HCT116 (cell line): ENCODE measurements at regions not wholly inside any gene's neighbourhood (a gene's known extent, or its start where the extent isn't known, plus 50 kb on each side); places are given as distances from the start of the nearest gene placed in this dataset.

Experiments used
- ATAC-seq: fragments of 200-7000 bp; cut with Tn5 transposase; 2 replicates; pipeline ENCODE4 v1.9.1; 2020; ENCODE audit warnings: mild to moderate bottlenecking, moderate library complexity
- BruUV-seq: library from RNA; stranded (reverse); fragments of 400-500 nt; replicated peaks from 2 replicates; lab custom pipeline; 2021; lab: Mats Ljungman, UMichigan
- CTCF ChIA-PET: fragments of 300-600 bp; sonication (Branson Sonifier 250); formaldehyde crosslinking; loops from one replicate; lab custom pipeline; 2021; ENCODE audit warnings: antibody characterized with exemption; lab: Charles Lee
- POLR2A ChIA-PET: fragments of 300-600, 350-600 bp; sonication (Branson Sonifier 250); formaldehyde crosslinking; loops from one replicate; lab custom pipeline; 2021; ENCODE audit warnings: antibody characterized with exemption; lab: Charles Lee
- RAD21 ChIA-PET, 2 experiments: fragments of 300-600 bp; sonication (Branson Sonifier 250); formaldehyde crosslinking; loops; one replicate each; lab custom pipeline; 2023; ENCODE audit warnings: low total read pairs in 2 of 2; ENCODE audit not compliant: uncharacterized antibody in 2 of 2, unreplicated experiment in 2 of 2, low non-redundant PET in 1 of 2; lab: Charles Lee
- DNase-seq: peaks from one replicate; pipeline ENCODE4 v3.0.0-alpha.2; 2010; ENCODE audit warnings: low read depth, low spot score
- H2AFZ ChIP-seq: fragments of 200-600 bp; shearing (Covaris generic), sonication (generic); 2 replicates; pipeline ENCODE4 v1.6.1; 2017; ENCODE audit warnings: low read depth, mixed run types, mixed read lengths, antibody characterized with exemption, low read length; ENCODE audit not compliant: poor library complexity, severe bottlenecking
- H3K27ac ChIP-seq: 2 replicates; pipeline ENCODE4 v1.5.1; 2012; ENCODE audit warnings: low read depth, low read length
- H3K27me3 ChIP-seq: fragments of 200-600 bp; sonication (generic); 2 replicates; pipeline ENCODE4 v1.6.1; 2016; ENCODE audit warnings: mixed run types, low read length, mixed read lengths; ENCODE audit not compliant: insufficient read depth
- H3K36me3 ChIP-seq, 2 experiments: fragments of 200-500 bp in 1 of 2; fragments of 200-600 bp in 1 of 2; sonication (Bioruptor generic) in 1 of 2; sonication (generic) in 1 of 2; 2 replicates each; pipeline versions ENCODE4 v1.5.1 to v1.6.1; 2014 to 2016; ENCODE audit warnings: low read length in 2 of 2, inconsistent platforms in 1 of 2, mixed read lengths in 1 of 2, mixed run types in 1 of 2; ENCODE audit not compliant: insufficient read depth in 2 of 2, control insufficient read depth in 1 of 2
- H3K4me1 ChIP-seq, 2 experiments: fragments of 200-600 bp in 1 of 2; sonication (generic) in 1 of 2; 2 replicates each; pipeline versions ENCODE4 v1.5.1 to v1.6.1; 2012 to 2017; ENCODE audit warnings: low read length in 2 of 2, inconsistent platforms in 1 of 2, mild to moderate bottlenecking in 1 of 2, mixed read lengths in 1 of 2, mixed run types in 1 of 2, moderate library complexity in 1 of 2; ENCODE audit not compliant: insufficient read depth in 2 of 2, control insufficient read depth in 1 of 2
- H3K4me2 ChIP-seq: fragments of 200-600 bp; sonication (generic); 2 replicates; pipeline ENCODE4 v1.6.1; 2017; ENCODE audit warnings: mixed run types, low read length, mixed read lengths
- H3K4me3 ChIP-seq, 2 experiments: fragments of 200-600 bp in 1 of 2; sonication (generic) in 1 of 2; replicated peaks in 1 of 2; 2 replicates each; pipeline ENCODE4 v1.5.1; 2011 to 2016; ENCODE audit warnings: low read length in 2 of 2, control low read depth in 1 of 2, low read depth in 1 of 2, mild to moderate bottlenecking in 1 of 2, mixed read lengths in 1 of 2, mixed run types in 1 of 2
- H3K79me2 ChIP-seq: fragments of 200-600 bp; sonication (generic); 2 replicates; pipeline ENCODE4 v1.6.1; 2017; ENCODE audit warnings: mild to moderate bottlenecking, mixed run types, low read length, moderate library complexity, mixed read lengths; ENCODE audit not compliant: insufficient read depth
- H3K9ac ChIP-seq: fragments of 200-600 bp; sonication (generic); 2 replicates; pipeline ENCODE4 v1.6.1; 2016; ENCODE audit warnings: low read length, mixed read lengths
- H3K9me2 ChIP-seq: fragments of 200-600 bp; sonication (generic), shearing (Covaris generic); 2 replicates; pipeline ENCODE4 v1.6.1; 2017; ENCODE audit warnings: mixed run types, mild to moderate bottlenecking, moderate library complexity; ENCODE audit not compliant: insufficient read depth
- H3K9me3 ChIP-seq, 2 experiments: fragments of 200-500 bp in 1 of 2; fragments of 200-600 bp in 1 of 2; sonication (Bioruptor generic) in 1 of 2; sonication (generic) in 1 of 2; 2 replicates each; pipeline ENCODE4 v1.6.1; 2014 to 2017; ENCODE audit warnings: low read length in 2 of 2, mixed read lengths in 2 of 2, inconsistent platforms in 1 of 2, low read depth in 1 of 2, mild to moderate bottlenecking in 1 of 2, mixed run types in 1 of 2, moderate library complexity in 1 of 2; ENCODE audit not compliant: control insufficient read depth in 1 of 2, insufficient read depth in 1 of 2
- H4K20me1 ChIP-seq: fragments of 200-600 bp; sonication (generic), shearing (Covaris generic); 2 replicates; pipeline ENCODE4 v1.6.1; 2017; ENCODE audit warnings: mixed run types, mild to moderate bottlenecking, moderate library complexity; ENCODE audit not compliant: insufficient read depth
- CBX3 ChIP-seq: IDR thresholded peaks from 2 replicates; pipeline ENCODE4 v1.6.1; 2012; ENCODE audit warnings: low read depth
- CEBPB ChIP-seq: IDR thresholded peaks from 2 replicates; pipeline ENCODE4 v1.6.1; 2012; ENCODE audit warnings: low read depth
- EZH2 ChIP-seq: fragments of 200-600 bp; sonication (generic); IDR thresholded peaks from 2 replicates; pipeline ENCODE4 v1.6.1; 2017; ENCODE audit warnings: antibody characterized with exemption, mixed run types
- EZH2phosphoT487 ChIP-seq: fragments of 200-600 bp; IDR thresholded peaks from 2 replicates; pipeline ENCODE4 v1.6.1; 2018; ENCODE audit warnings: antibody characterized with exemption, borderline replicate concordance
- JUND ChIP-seq: IDR thresholded peaks from 2 replicates; pipeline ENCODE4 v1.6.1; 2012
- POLR2A ChIP-seq: IDR thresholded peaks from 2 replicates; pipeline ENCODE4 v1.7.0; 2011; ENCODE audit warnings: borderline replicate concordance; ENCODE audit not compliant: insufficient read depth, insufficient read length; ENCODE audit errors: extremely low read depth
- POLR2AphosphoS5 ChIP-seq: IDR thresholded peaks from 2 replicates; pipeline ENCODE4 v1.6.1; 2011; ENCODE audit warnings: mild to moderate bottlenecking, low read depth, low read length, moderate library complexity
- RAD21 ChIP-seq: IDR thresholded peaks from 2 replicates; pipeline ENCODE4 v1.6.1; 2012; ENCODE audit warnings: low read depth, mild to moderate bottlenecking
- SIN3A ChIP-seq: IDR thresholded peaks from 2 replicates; pipeline ENCODE4 v1.6.1; 2012; ENCODE audit warnings: low read depth
- SP1 ChIP-seq: IDR thresholded peaks from 2 replicates; pipeline ENCODE4 v1.6.1; 2012; ENCODE audit warnings: low read depth
- TCF7L2 ChIP-seq: IDR thresholded peaks from 2 replicates; pipeline ENCODE4 v1.7.0; 2011; ENCODE audit warnings: borderline replicate concordance, inconsistent platforms; ENCODE audit not compliant: insufficient read depth, insufficient read length; ENCODE audit errors: extremely low read depth
- YY1 ChIP-seq: IDR thresholded peaks from 2 replicates; pipeline ENCODE4 v1.6.1; 2011; ENCODE audit warnings: low read length, low read depth, moderate library complexity, mild to moderate bottlenecking; ENCODE audit not compliant: insufficient replicate concordance; ENCODE audit errors: extremely low read depth
- ZNF274 ChIP-seq: fragments of 200-500 bp; sonication (Bioruptor generic); IDR thresholded peaks from 2 replicates; pipeline ENCODE4 v1.6.1; 2014; ENCODE audit warnings: mild to moderate bottlenecking, low read depth, low read length, inconsistent platforms
- intact Hi-C: fragments of 100-400 bp; cut with micrococcal nuclease; formaldehyde crosslinking; loops from 2 replicates; pipeline ENCODE4 v1.10.0; 2022
- TF ChIP-seq, protein P1 (sequence below): IDR thresholded peaks from 2 replicates; pipeline ENCODE4 v1.6.1; 2012
- TF ChIP-seq, protein P2 (sequence below), 3 experiments: fragments of 200-600 bp in 1 of 3; sonication (generic) in 1 of 3; IDR thresholded peaks in 2 of 3; conservative IDR thresholded peaks in 1 of 3; 2 replicates each; pipeline ENCODE4 v1.5.1; 2012 to 2017; ENCODE audit warnings: low read depth in 2 of 3, low read length in 2 of 3, antibody characterized with exemption in 1 of 3, borderline replicate concordance in 1 of 3, control low read depth in 1 of 3, mild to moderate bottlenecking in 1 of 3, mixed read lengths in 1 of 3, mixed run types in 1 of 3, moderate library complexity in 1 of 3; ENCODE audit not compliant: insufficient read depth in 1 of 3
- TF ChIP-seq, protein P3 (sequence below): IDR thresholded peaks from 2 replicates; pipeline ENCODE4 v1.6.1; 2012

GRCh38 chr9:110029956-110030480 lies 177.9 kb downstream of the C9orf152 start:
- Histone ChIP-seq H3K4me1 (peaks cover 0 to 27% of the 10 kb centered on the region in 2 experiments; a peak in 1 of 4 replicates), H4K20me1 (no peaks in the 10 kb centered on the region), H3K9me2 (no peaks in the 10 kb centered on the region), H3K79me2 (no peaks in the 10 kb centered on the region), H3K4me3 (no peak overlapping the region), H3K9ac (no peak overlapping the region), H2AFZ (no peak overlapping the region), H3K36me3 (no peaks in the 10 kb centered on the region), H3K9me3 (no peaks in the 10 kb centered on the region), H3K27me3 (no peaks in the 10 kb centered on the region), H3K4me2 (no peak overlapping the region), H3K27ac (no peak overlapping the region)
- TF ChIP-seq, protein P1, sequence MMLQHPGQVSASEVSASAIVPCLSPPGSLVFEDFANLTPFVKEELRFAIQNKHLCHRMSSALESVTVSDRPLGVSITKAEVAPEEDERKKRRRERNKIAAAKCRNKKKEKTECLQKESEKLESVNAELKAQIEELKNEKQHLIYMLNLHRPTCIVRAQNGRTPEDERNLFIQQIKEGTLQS = no peak
- TF ChIP-seq POLR2A (no peak), POLR2AphosphoS5 (no peak)
- TF ChIP-seq, protein P2, sequence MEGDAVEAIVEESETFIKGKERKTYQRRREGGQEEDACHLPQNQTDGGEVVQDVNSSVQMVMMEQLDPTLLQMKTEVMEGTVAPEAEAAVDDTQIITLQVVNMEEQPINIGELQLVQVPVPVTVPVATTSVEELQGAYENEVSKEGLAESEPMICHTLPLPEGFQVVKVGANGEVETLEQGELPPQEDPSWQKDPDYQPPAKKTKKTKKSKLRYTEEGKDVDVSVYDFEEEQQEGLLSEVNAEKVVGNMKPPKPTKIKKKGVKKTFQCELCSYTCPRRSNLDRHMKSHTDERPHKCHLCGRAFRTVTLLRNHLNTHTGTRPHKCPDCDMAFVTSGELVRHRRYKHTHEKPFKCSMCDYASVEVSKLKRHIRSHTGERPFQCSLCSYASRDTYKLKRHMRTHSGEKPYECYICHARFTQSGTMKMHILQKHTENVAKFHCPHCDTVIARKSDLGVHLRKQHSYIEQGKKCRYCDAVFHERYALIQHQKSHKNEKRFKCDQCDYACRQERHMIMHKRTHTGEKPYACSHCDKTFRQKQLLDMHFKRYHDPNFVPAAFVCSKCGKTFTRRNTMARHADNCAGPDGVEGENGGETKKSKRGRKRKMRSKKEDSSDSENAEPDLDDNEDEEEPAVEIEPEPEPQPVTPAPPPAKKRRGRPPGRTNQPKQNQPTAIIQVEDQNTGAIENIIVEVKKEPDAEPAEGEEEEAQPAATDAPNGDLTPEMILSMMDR (IDR thresholded peaks at IDR 0.05 in 2 of 3, conservative IDR thresholded peaks at IDR 0.05 in 1 of 3; ENCODE audit: borderline replicate concordance in 1 of 3, insufficient read depth in 1 of 3, low read depth in 2 of 3, low read length in 2 of 3) = no peak
- BruUV-seq = no TSS peak
- ChIA-PET RAD21 (no interaction called here), POLR2A (no interaction called here), CTCF (no interaction called here)
- intact Hi-C loops = no loop called here
- DNase-seq (no peak), ATAC-seq (no peak)

DNA sequence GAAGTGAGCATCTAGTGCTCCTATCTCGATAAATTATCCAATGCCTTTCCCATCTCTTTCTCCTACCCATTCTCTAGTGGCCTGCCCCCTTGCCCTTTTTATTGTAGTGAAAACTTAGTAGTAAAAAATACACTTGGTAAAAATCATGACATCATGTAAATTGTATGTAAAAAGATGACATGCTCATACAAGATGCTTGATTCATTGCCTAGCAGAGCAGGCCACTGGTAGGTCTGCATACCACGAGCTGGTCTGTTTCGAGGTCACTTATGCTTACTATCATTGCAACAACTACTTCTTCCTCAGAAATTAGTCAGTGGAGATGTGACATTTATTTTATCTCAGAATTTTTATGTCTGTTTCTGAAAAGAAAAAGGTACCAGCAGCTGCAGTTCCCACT lies 177.3 kb downstream of the C9orf152 start:
- POLR2A ChIA-PET = no interaction called here
- Histone ChIP-seq H3K27me3 (no peaks in the 10 kb centered on the region), H3K79me2 (no peaks in the 10 kb centered on the region), H3K4me2 (no peak overlapping the region), H3K27ac (no peak overlapping the region), H3K9ac (no peak overlapping the region), H3K4me1 (peaks cover 0 to 27% of the 10 kb centered on the region in 2 experiments; a peak in 1 of 4 replicates), H3K9me3 (no peaks in the 10 kb centered on the region), H3K9me2 (no peaks in the 10 kb centered on the region), H4K20me1 (no peaks in the 10 kb centered on the region), H2AFZ (no peak overlapping the region), H3K4me3 (no peak overlapping the region), H3K36me3 (no peaks in the 10 kb centered on the region)
- RAD21 ChIA-PET = no interaction called here
- intact Hi-C loops = no loop called here
- ATAC-seq = no peak
- DNase-seq = no peak
- CTCF ChIA-PET = no interaction called here
- BruUV-seq = no TSS peak
- TF ChIP-seq CBX3 = no peak
- TF ChIP-seq ZNF274 = no peak
- no peak for TF ChIP-seq EZH2phosphoT487
- no peak for TF ChIP-seq TCF7L2
- TF ChIP-seq POLR2AphosphoS5 = no peak
- no peak for TF ChIP-seq RAD21
- TF ChIP-seq SP1 = no peak
- TF ChIP-seq YY1 = no peak
- TF ChIP-seq, protein P2 (IDR thresholded peaks at IDR 0.05 in 2 of 3, conservative IDR thresholded peaks at IDR 0.05 in 1 of 3; ENCODE audit: borderline replicate concordance in 1 of 3, insufficient read depth in 1 of 3, low read depth in 2 of 3, low read length in 2 of 3) = no peak
- no peak for TF ChIP-seq EZH2
- TF ChIP-seq CEBPB = no peak
- TF ChIP-seq, protein P3, sequence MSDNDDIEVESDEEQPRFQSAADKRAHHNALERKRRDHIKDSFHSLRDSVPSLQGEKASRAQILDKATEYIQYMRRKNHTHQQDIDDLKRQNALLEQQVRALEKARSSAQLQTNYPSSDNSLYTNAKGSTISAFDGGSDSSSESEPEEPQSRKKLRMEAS = no peak
- no peak for TF ChIP-seq SIN3A
- no peak for TF ChIP-seq JUND
- TF ChIP-seq, protein P1 = no peak
